PC-9 (cell line): ENCODE measurements at regions not wholly inside any gene's neighbourhood (a gene's known extent, or its start where the extent isn't known, plus 50 kb on each side); places are given as distances from the start of the nearest gene placed in this dataset.

Experiments used
- CTCF ChIP-seq: fragments of 200-600 bp; sonication (generic); conservative IDR thresholded peaks from 2 replicates; pipeline ENCODE4 v1.6.1; 2017; ENCODE audit warnings: mixed run types, antibody characterized with exemption, mild to moderate bottlenecking, moderate library complexity
- EZH2 ChIP-seq: fragments of 200-600 bp; sonication (generic); IDR thresholded peaks from 2 replicates; pipeline ENCODE4 v1.8.0; 2017; ENCODE audit warnings: antibody characterized with exemption, low read depth

GRCh38 chr5:7315118-7315517, 80.8 kb upstream of the ADCY2 start:
- TF ChIP-seq CTCF, result no peak
- TF ChIP-seq EZH2, result no peak
